ENCODE measurements at regions not wholly inside any gene's neighbourhood (a gene's known extent, or its start where the extent isn't known, plus 50 kb on each side); places are given as distances from the start of the nearest gene placed in this dataset.
"Not testable (repeated sequence)": the region's sequence is repeated elsewhere in the genome, so short reads cannot be mapped to it uniquely, and the experiment has no call there.

DNA sequence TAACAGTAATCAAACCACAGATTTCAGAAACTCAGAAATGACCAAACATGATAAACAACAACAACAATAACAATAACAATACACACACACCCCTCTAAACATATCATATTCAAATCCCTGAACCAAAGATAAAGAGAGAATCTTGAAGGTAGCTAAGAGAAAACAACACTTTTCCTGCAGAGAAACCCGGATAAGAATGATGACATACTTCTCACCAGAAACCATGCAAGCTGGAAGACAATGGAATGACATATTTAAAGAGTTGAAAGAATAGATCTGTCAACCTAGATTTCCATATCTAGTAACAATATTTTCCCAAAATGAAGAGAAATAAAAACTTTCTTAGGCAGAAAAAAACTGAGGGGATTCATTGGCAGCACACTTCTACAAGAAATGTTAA is 138.1 kb downstream of the LIG4 start:
- DNase-seq (ENCODE audit: low spot score) = no peak
- H3K27me3 ChIP-seq = no peaks in the 10 kb centered on the region
- H3K4me3 ChIP-seq = no peak overlapping the region
- H3K27ac ChIP-seq = no peak overlapping the region
- H3K9me3 ChIP-seq = no peaks in the 10 kb centered on the region
- no peaks in the 10 kb centered on the region for H3K4me1 ChIP-seq
- no peaks in the 10 kb centered on the region for H3K36me3 ChIP-seq
- TF ChIP-seq, protein P1, sequence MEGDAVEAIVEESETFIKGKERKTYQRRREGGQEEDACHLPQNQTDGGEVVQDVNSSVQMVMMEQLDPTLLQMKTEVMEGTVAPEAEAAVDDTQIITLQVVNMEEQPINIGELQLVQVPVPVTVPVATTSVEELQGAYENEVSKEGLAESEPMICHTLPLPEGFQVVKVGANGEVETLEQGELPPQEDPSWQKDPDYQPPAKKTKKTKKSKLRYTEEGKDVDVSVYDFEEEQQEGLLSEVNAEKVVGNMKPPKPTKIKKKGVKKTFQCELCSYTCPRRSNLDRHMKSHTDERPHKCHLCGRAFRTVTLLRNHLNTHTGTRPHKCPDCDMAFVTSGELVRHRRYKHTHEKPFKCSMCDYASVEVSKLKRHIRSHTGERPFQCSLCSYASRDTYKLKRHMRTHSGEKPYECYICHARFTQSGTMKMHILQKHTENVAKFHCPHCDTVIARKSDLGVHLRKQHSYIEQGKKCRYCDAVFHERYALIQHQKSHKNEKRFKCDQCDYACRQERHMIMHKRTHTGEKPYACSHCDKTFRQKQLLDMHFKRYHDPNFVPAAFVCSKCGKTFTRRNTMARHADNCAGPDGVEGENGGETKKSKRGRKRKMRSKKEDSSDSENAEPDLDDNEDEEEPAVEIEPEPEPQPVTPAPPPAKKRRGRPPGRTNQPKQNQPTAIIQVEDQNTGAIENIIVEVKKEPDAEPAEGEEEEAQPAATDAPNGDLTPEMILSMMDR (IDR thresholded peaks at IDR 0.05) = no peak

- H3K36me3 ChIP-seq; H3K27ac ChIP-seq; H3K9me3 ChIP-seq; DNase-seq (ENCODE audit: low spot score); H3K27me3 ChIP-seq; H3K4me1 ChIP-seq; H3K4me3 ChIP-seq: not testable (repeated sequence)
These were observed 140.9 kb downstream of the LIG4 start for GRCh38 chr13:108074429-108074828.

DNA sequence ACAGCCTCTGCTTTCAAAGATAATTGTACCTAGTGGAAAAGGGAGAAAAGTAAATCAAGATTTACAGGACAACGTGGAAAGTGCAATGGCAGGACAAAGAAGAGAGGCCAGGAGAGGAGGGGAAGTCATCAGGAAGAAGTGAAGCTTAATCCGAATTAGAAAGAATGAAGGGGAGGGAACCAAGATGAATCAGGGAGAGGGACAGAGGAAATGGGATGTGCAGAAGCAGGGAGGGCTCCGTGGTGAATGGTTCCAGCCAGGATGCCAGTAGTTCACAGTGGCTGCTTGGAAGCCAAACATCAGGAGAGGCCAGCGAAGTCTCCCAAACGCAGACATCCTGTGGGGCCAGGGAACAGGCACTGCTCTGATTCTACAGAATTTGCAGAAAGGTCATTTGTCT is 144.4 kb downstream of the LIG4 start:
- DNase-seq (ENCODE audit: low spot score) = no peak
- H3K4me3 ChIP-seq = no peak overlapping the region
- no peaks in the 10 kb centered on the region for H3K4me1 ChIP-seq
- H3K36me3 ChIP-seq = no peaks in the 10 kb centered on the region
- TF ChIP-seq, protein P1 (IDR thresholded peaks at IDR 0.05) = no peak
- H3K9me3 ChIP-seq = no peaks in the 10 kb centered on the region
- H3K27me3 ChIP-seq = no peaks in the 10 kb centered on the region
- H3K27ac ChIP-seq = no peak overlapping the region

- Histone ChIP-seq H3K27me3 (no peaks in the 10 kb centered on the region), H3K9me3 (no peaks in the 10 kb centered on the region), H3K4me3 (no peak overlapping the region), H3K36me3 (no peaks in the 10 kb centered on the region), H3K27ac (no peak overlapping the region), H3K4me1 (no peaks in the 10 kb centered on the region)
- TF ChIP-seq, protein P1 (IDR thresholded peaks at IDR 0.05) = no peak
- DNase-seq (ENCODE audit: low spot score) = no peak
These were observed 144.8 kb downstream of the LIG4 start for GRCh38 chr13:108070491-108070890.

- TF ChIP-seq, protein P1 (IDR thresholded peaks at IDR 0.05) = no peak
- H3K4me3 ChIP-seq = no peak overlapping the region
These were observed 145.7 kb downstream of the LIG4 start for GRCh38 chr13:108069521-108070210.

GRCh38 chr13:108064372-108064771 is 151.0 kb downstream of the LIG4 start:
- not testable (repeated sequence) for H3K4me1 ChIP-seq; H3K36me3 ChIP-seq; H3K4me3 ChIP-seq; DNase-seq (ENCODE audit: low spot score); H3K27ac ChIP-seq; H3K9me3 ChIP-seq; H3K27me3 ChIP-seq

More at GRCh38 chr13:108069521-108070210, 145.7 kb downstream of the LIG4 start:
- no peaks in the 10 kb centered on the region for H3K4me1 ChIP-seq
- no peak overlapping the region for H3K27ac ChIP-seq
- no peaks in the 10 kb centered on the region for H3K27me3 ChIP-seq
- no peaks in the 10 kb centered on the region for H3K36me3 ChIP-seq
- no peak for DNase-seq (ENCODE audit: low spot score)
- peaks cover 0 to under 1% of the 10 kb centered on the region in 2 donors for H3K9me3 ChIP-seq

DNA sequence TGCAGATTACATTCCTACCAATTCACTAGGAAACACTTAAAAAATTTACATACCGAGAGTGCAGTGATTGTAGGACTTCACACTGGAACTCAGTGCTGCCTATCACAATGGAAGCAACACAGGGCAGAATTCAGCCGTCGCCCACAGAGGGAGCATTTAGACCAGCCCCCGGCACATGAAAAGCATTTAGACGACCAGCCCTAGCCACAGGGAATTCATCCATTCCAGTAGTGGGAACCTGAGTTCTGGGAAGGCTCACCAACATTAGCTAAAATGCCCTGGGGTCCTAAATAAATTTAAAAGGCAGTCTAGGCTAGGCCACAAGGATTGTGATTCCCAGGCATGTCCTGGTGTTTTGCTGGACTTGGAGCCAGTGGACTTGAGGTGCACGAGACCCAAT is 155.2 kb downstream of the LIG4 start:
- Histone ChIP-seq H3K27ac (no peak overlapping the region), H3K4me1 (no peaks in the 10 kb centered on the region), H3K9me3 (peaks cover 0 to 10% of the 10 kb centered on the region in 2 donors), H3K4me3 (no peak overlapping the region), H3K36me3 (no peaks in the 10 kb centered on the region), H3K27me3 (no peaks in the 10 kb centered on the region)
- TF ChIP-seq, protein P1 (IDR thresholded peaks at IDR 0.05) = no peak
- no peak for DNase-seq (ENCODE audit: low spot score)
